Urinary bladder (tissue), 3 donors: ENCODE measurements at regions not wholly inside any gene's neighbourhood (a gene's known extent, or its start where the extent isn't known, plus 50 kb on each side); places are given as distances from the start of the nearest gene placed in this dataset.

ENCODE experiments used
- DNase-seq: peaks from one replicate; pipeline ENCODE4 v3.0.0-alpha.2; 2015; ENCODE audit errors: extremely low spot score
- H3K27ac ChIP-seq: one replicate; pipeline ENCODE4 v1.5.1; 2013; ENCODE audit warnings: low read depth, mild to moderate bottlenecking, moderate library complexity
- H3K36me3 ChIP-seq: one replicate; pipeline ENCODE4 v1.6.1; 2013; ENCODE audit warnings: mild to moderate bottlenecking, moderate library complexity; ENCODE audit not compliant: insufficient read depth
- H3K4me1 ChIP-seq: one replicate; pipeline ENCODE4 v1.6.1; 2013; ENCODE audit warnings: mild to moderate bottlenecking, moderate library complexity; ENCODE audit not compliant: insufficient read depth
- H3K4me3 ChIP-seq: one replicate; pipeline ENCODE4 v1.5.1; 2013; ENCODE audit warnings: low read depth, low read length
- WGBS: extraction: QIAGEN DNeasy Blood & Tissue Kit; methylation state at CpG from one replicate; pipeline ENCODE4 v1.1.7; 2013; 5-methylcytosine and 5-hydroxymethylcytosine counted together
- donor health status: healthy with polysubstance abuse.
- donor health status: healthy.

- 84% methylated on average over 19 of the region's 19 CpGs for WGBS
- Histone ChIP-seq H3K36me3 (no peaks in the 10 kb centered on the region), H3K4me3 (no peak overlapping the region), H3K27ac (no peak overlapping the region), H3K4me1 (no peaks in the 10 kb centered on the region)
- DNase-seq, result no peak
Measured at GRCh38 chr22:48594757-48595510, 1232.7 kb downstream of the BRD1 start.

GRCh38 chr22:48594016-48594756 is 1233.5 kb downstream of the BRD1 start:
- DNase-seq, result no peak
- WGBS, result 83% methylated on average over 21 of the region's 21 CpGs

GRCh38 chr22:48593551-48593950 is 1234.1 kb downstream of the BRD1 start:
- H3K4me3 ChIP-seq, result no peak overlapping the region
- no peaks in the 10 kb centered on the region for H3K4me1 ChIP-seq
- no peak for DNase-seq
- no peak overlapping the region for H3K27ac ChIP-seq
- 96% methylated on average over 15 of the region's 15 CpGs for WGBS
- H3K36me3 ChIP-seq, result no peaks in the 10 kb centered on the region

More at GRCh38 chr22:48594016-48594756, 1233.5 kb downstream of the BRD1 start:
- H3K36me3 ChIP-seq, result no peaks in the 10 kb centered on the region
- H3K4me3 ChIP-seq, result no peak overlapping the region
- H3K4me1 ChIP-seq, result no peaks in the 10 kb centered on the region
- no peak overlapping the region for H3K27ac ChIP-seq

- H3K4me3 ChIP-seq, result no peak overlapping the region
- H3K36me3 ChIP-seq, result no peaks in the 10 kb centered on the region
- DNase-seq, result no peak
- H3K27ac ChIP-seq, result no peak overlapping the region
- H3K4me1 ChIP-seq, result no peaks in the 10 kb centered on the region
- WGBS, result 88% methylated on average over 17 of the region's 17 CpGs
Measured at GRCh38 chr22:48592931-48593330, 1234.7 kb downstream of the BRD1 start.

DNA sequence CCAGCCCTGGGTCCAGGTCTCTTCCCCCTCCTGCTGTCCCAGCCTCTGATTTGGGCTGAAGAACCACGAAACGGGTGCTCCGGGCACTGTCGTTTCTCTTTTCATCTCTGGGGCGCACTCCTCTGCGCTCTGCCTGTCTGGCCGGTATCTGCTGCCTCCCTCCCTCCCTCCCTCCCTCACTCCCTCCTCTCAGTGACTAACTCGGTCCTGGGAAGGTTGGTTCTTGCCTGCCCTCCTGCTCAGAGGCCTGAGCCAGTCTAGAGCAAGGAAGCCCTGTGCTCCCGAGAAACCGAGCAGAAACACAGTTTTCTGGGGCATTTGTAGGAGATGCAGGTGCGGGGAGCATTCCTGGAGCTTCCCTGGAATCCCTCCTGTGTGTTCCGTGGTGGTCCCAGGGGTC is 1235.2 kb downstream of the BRD1 start:
- H3K4me1 ChIP-seq, result no peaks in the 10 kb centered on the region
- 76% methylated on average over 12 of the region's 12 CpGs for WGBS
- no peaks in the 10 kb centered on the region for H3K36me3 ChIP-seq
- no peak overlapping the region for H3K27ac ChIP-seq
- no peak overlapping the region for H3K4me3 ChIP-seq
- DNase-seq, result no peak

DNA sequence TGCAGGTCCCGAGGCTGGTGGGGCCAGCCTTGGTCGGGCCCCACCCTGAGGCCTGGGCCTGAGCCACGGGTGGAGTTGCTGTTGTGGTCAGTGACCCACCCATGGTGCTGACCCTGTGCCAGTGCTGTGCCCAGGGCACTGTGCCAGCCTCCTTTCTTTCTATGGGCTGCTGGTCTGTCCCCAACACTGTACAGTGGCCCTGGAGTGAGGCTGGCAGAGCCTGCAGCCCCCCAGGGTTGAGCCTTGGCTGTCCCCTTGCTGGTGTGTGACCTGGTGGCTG is 1235.7 kb downstream of the BRD1 start:
- Histone ChIP-seq H3K36me3 (no peaks in the 10 kb centered on the region), H3K4me1 (no peaks in the 10 kb centered on the region), H3K27ac (no peak overlapping the region), H3K4me3 (no peak overlapping the region)
- no peak for DNase-seq
- 71% methylated on average over 3 of the region's 3 CpGs for WGBS

- Histone ChIP-seq H3K36me3 (no peaks in the 10 kb centered on the region), H3K4me1 (no peaks in the 10 kb centered on the region), H3K4me3 (no peak overlapping the region), H3K27ac (no peak overlapping the region)
- no peak for DNase-seq
- 91% methylated on average over 29 of the region's 29 CpGs for WGBS
Measured at GRCh38 chr22:48591286-48592065, 1236.2 kb downstream of the BRD1 start.

- no peak for DNase-seq
- WGBS, result 90% methylated on average over 19 of the region's 19 CpGs
- Histone ChIP-seq H3K27ac (no peak overlapping the region), H3K4me3 (no peak overlapping the region), H3K36me3 (no peaks in the 10 kb centered on the region), H3K4me1 (no peaks in the 10 kb centered on the region)
Measured at GRCh38 chr22:48589901-48590300, 1237.8 kb downstream of the BRD1 start.

DNA sequence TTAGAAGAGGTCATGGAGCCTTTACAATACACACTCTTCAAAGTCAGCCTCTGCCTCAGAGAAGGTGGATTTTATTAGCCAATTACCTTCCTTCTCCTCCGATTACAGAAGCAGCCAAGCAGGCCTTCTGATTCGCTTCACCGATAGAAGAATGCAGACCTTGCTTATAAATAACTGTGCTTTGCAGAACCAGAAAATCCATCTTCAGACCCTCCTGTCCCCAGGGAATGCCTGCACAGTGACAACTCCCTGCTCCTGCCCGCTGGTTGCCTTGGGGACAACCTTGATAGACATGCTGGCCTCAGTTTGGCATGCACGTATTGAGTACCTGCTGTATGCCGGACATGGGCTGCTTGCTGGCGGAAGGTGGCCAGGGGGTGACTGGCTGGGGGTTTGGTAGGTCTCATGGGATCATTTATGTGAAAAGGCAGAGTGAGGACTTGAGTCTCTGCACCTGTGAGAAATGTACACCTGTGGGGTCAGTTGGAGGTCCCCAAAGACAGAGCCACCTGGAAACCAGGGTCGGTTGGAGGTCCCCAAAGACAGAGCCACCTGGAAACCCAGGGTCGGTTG is 1238.7 kb downstream of the BRD1 start:
- H3K4me3 ChIP-seq, result no peak overlapping the region
- H3K4me1 ChIP-seq, result no peaks in the 10 kb centered on the region
- H3K36me3 ChIP-seq, result no peaks in the 10 kb centered on the region
- 82% methylated on average over 9 of the region's 9 CpGs for WGBS
- DNase-seq, result peak; percentile 45
- H3K27ac ChIP-seq, result no peak overlapping the region

DNA sequence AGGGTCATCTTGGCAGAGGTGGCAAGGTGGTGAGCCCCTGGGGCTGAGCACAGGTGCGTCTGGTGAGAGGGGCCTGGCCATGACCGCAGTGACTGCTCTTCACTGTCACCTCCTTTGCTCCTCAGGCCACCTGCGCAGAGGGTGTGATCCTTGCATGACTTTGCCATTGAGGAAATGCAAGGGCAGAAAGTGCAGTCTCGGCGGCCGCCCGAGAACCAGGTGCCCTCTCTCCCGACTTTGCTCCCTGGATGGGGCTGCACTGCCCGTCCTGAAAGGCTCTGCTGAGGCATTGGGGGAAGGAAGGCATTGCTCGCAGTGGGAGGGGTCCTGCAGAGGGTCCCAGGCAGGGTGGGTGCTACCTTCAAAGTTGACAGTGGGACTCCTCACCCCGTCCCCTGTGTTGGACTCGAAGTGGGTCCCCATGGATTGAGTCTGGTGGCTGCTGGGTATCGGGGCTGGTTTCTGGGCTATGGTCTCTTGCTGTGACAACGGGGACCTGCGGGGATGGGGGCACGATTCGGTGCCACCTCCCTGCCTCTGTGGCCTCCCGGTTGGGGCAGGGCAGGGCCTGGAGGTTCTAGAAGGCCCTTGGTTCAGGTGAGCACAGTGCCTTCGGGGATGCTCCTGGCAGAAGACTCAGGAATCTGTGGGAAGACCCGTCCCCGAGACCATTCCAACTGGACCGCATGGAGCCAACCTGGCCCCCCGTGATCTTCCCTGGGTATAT is 1239.4 kb downstream of the BRD1 start:
- 93% methylated on average over 23 of the region's 23 CpGs for WGBS
- no peak overlapping the region for H3K4me3 ChIP-seq
- no peaks in the 10 kb centered on the region for H3K4me1 ChIP-seq
- H3K36me3 ChIP-seq, result no peaks in the 10 kb centered on the region
- no peak overlapping the region for H3K27ac ChIP-seq
- DNase-seq, result no peak

DNA sequence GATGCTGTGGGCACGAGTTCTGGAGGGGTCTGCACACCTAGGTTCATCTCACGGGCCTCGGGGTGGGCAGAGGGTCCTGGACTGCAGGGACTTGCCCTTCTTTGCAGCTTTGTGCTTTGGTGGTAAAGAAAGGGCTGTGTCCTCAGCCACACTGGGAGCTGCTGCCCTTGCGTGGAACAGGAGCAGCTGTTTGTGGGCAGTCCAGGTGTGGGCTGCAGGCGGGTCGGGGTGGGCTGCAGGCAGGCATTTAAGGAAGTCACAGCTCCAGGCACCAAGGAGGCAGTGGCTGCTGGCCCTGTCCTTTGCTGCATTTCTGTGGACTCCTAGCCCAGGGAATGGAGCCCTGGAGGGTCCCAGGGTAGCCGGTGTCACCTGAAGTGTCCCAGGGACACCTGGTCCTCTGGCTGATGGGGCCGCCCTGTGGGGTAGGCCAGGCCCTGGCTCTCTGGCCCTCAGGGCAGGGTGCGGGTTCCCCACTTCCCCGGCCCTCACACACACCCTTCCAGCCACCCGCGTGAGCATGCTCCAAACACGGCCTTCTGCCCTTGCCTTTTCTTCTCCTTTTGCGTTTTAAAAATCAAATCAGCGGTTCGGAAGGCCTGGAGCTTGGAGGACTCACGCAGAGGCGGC is 1240.3 kb downstream of the BRD1 start:
- H3K4me1 ChIP-seq, result no peaks in the 10 kb centered on the region
- 91% methylated on average over 18 of the region's 18 CpGs for WGBS
- no peak overlapping the region for H3K4me3 ChIP-seq
- DNase-seq, result no peak
- no peak overlapping the region for H3K27ac ChIP-seq
- no peaks in the 10 kb centered on the region for H3K36me3 ChIP-seq

DNA sequence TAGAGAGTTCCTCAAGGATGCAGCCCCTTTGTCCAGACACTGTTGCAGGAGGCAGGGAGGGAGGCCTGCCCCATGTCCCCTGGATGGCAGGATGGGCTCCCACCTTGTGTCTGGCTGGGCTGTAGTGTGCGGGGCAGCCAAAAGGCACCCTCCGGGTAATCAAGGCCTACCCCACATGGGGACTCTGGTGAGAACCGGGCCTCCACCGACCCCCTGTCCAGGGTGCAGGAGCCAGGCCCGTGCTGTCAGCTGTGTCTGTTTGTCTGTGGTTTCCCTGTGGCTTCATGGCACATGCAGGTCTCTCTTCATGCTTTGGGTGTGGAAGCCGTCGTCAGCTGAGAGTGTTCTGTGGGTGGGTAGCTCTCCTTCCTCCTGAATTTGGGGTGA is 1240.9 kb downstream of the BRD1 start:
- WGBS, result 89% methylated on average over 7 of the region's 7 CpGs
- Histone ChIP-seq H3K4me3 (no peak overlapping the region), H3K27ac (no peak overlapping the region), H3K4me1 (no peaks in the 10 kb centered on the region), H3K36me3 (no peaks in the 10 kb centered on the region)
- DNase-seq, result no peak
